ENCODE measurements at regions not wholly inside any gene's neighbourhood (a gene's known extent, or its start where the extent isn't known, plus 50 kb on each side); places are given as distances from the start of the nearest gene placed in this dataset.
"Not testable (repeated sequence)": the region's sequence is repeated elsewhere in the genome, so short reads cannot be mapped to it uniquely, and the experiment has no call there.

GRCh38 chr1:234792221-234792864 is 182.4 kb upstream of the IRF2BP2 start:
- not testable (repeated sequence) for TF ChIP-seq RFX5 (IDR thresholded peaks at IDR 0.05; ENCODE audit: low read depth, low read length); TMF1 (CRISPR knock-in tag; IDR thresholded peaks at IDR 0.05; ENCODE audit: low read depth); ZNF513 (CRISPR knock-in tag; conservative IDR thresholded peaks at IDR 0.05); MAZ (IDR thresholded peaks at IDR 0.05; ENCODE audit: borderline replicate concordance, low read depth, low read length); MAZ (CRISPR knock-in tag; IDR thresholded peaks at IDR 0.05; ENCODE audit: low read depth)
- TF ChIP-seq, protein P1, sequence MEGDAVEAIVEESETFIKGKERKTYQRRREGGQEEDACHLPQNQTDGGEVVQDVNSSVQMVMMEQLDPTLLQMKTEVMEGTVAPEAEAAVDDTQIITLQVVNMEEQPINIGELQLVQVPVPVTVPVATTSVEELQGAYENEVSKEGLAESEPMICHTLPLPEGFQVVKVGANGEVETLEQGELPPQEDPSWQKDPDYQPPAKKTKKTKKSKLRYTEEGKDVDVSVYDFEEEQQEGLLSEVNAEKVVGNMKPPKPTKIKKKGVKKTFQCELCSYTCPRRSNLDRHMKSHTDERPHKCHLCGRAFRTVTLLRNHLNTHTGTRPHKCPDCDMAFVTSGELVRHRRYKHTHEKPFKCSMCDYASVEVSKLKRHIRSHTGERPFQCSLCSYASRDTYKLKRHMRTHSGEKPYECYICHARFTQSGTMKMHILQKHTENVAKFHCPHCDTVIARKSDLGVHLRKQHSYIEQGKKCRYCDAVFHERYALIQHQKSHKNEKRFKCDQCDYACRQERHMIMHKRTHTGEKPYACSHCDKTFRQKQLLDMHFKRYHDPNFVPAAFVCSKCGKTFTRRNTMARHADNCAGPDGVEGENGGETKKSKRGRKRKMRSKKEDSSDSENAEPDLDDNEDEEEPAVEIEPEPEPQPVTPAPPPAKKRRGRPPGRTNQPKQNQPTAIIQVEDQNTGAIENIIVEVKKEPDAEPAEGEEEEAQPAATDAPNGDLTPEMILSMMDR (CRISPR knock-in tag; IDR thresholded peaks at IDR 0.05): not testable (repeated sequence)
